ENCODE measurements at regions not wholly inside any gene's neighbourhood (a gene's known extent, or its start where the extent isn't known, plus 50 kb on each side); places are given as distances from the start of the nearest gene placed in this dataset.
"Not testable (repeated sequence)": the region's sequence is repeated elsewhere in the genome, so short reads cannot be mapped to it uniquely, and the experiment has no call there.

- H3K27me3 Mint-ChIP-seq, result peaks cover 4% of the 10 kb centered on the region
- no peaks in the 10 kb centered on the region for H3K4me1 Mint-ChIP-seq (ENCODE audit: unreplicated experiment)
- no peak for DNase-seq (ENCODE audit: extremely low spot score, unreplicated experiment)
- H3K27ac Mint-ChIP-seq, result no peak overlapping the region
- H3K4me3 Mint-ChIP-seq, result no peak overlapping the region
- H3K36me3 Mint-ChIP-seq, result no peaks in the 10 kb centered on the region
- no peaks in the 10 kb centered on the region for H3K9me3 Mint-ChIP-seq
- peak; percentile 61 for TF ChIP-seq CTCF (conservative IDR thresholded peaks at IDR 0.05)
Measured at GRCh38 chr5:163306421-163306820, 131.0 kb upstream of the CCNG1 start.

GRCh38 chr5:163309914-163310313 lies 127.5 kb upstream of the CCNG1 start:
- TF ChIP-seq CTCF (conservative IDR thresholded peaks at IDR 0.05), result no peak
- no peaks in the 10 kb centered on the region for H3K36me3 Mint-ChIP-seq
- no peak overlapping the region for H3K27ac Mint-ChIP-seq
- no peak for DNase-seq (ENCODE audit: extremely low spot score, unreplicated experiment)
- no peaks in the 10 kb centered on the region for H3K4me1 Mint-ChIP-seq (ENCODE audit: unreplicated experiment)
- H3K9me3 Mint-ChIP-seq, result no peaks in the 10 kb centered on the region
- peaks cover 4% of the 10 kb centered on the region for H3K27me3 Mint-ChIP-seq
- H3K4me3 Mint-ChIP-seq, result no peak overlapping the region

- H3K4me3 Mint-ChIP-seq, result no peak overlapping the region
- no peak for DNase-seq (ENCODE audit: extremely low spot score, unreplicated experiment)
- H3K36me3 Mint-ChIP-seq, result peaks cover 3% of the 10 kb centered on the region
- no peaks in the 10 kb centered on the region for H3K4me1 Mint-ChIP-seq (ENCODE audit: unreplicated experiment)
- no peaks in the 10 kb centered on the region for H3K9me3 Mint-ChIP-seq
- peaks cover 4% of the 10 kb centered on the region for H3K27me3 Mint-ChIP-seq
- no peak overlapping the region for H3K27ac Mint-ChIP-seq
- TF ChIP-seq CTCF (conservative IDR thresholded peaks at IDR 0.05), result no peak
Measured at GRCh38 chr5:163310997-163311396, 126.4 kb upstream of the CCNG1 start.

GRCh38 chr5:163312598-163312997 lies 124.8 kb upstream of the CCNG1 start:
- Mint-ChIP-seq H3K27me3 (peaks cover 4% of the 10 kb centered on the region), H3K4me3 (no peak overlapping the region), H3K27ac (no peak overlapping the region), H3K36me3 (peaks cover 3% of the 10 kb centered on the region), H3K9me3 (no peaks in the 10 kb centered on the region), H3K4me1 (ENCODE audit: unreplicated experiment) (no peaks in the 10 kb centered on the region)
- TF ChIP-seq CTCF (conservative IDR thresholded peaks at IDR 0.05), result no peak
- no peak for DNase-seq (ENCODE audit: extremely low spot score, unreplicated experiment)

GRCh38 chr5:163313049-163313448 lies 124.3 kb upstream of the CCNG1 start:
- H3K27me3 Mint-ChIP-seq; H3K36me3 Mint-ChIP-seq; DNase-seq (ENCODE audit: extremely low spot score, unreplicated experiment); H3K27ac Mint-ChIP-seq; H3K4me1 Mint-ChIP-seq (ENCODE audit: unreplicated experiment); H3K4me3 Mint-ChIP-seq; H3K9me3 Mint-ChIP-seq: not testable (repeated sequence)

GRCh38 chr5:163316374-163316773 lies 121.0 kb upstream of the CCNG1 start:
- not testable (repeated sequence) for H3K36me3 Mint-ChIP-seq; H3K9me3 Mint-ChIP-seq; H3K27me3 Mint-ChIP-seq; H3K27ac Mint-ChIP-seq; DNase-seq (ENCODE audit: extremely low spot score, unreplicated experiment); H3K4me1 Mint-ChIP-seq (ENCODE audit: unreplicated experiment); H3K4me3 Mint-ChIP-seq

- H3K36me3 Mint-ChIP-seq, result peaks cover 3% of the 10 kb centered on the region
- no peak overlapping the region for H3K27ac Mint-ChIP-seq
- no peak for DNase-seq (ENCODE audit: extremely low spot score, unreplicated experiment)
- no peaks in the 10 kb centered on the region for H3K4me1 Mint-ChIP-seq (ENCODE audit: unreplicated experiment)
- no peaks in the 10 kb centered on the region for H3K27me3 Mint-ChIP-seq
- H3K9me3 Mint-ChIP-seq, result no peaks in the 10 kb centered on the region
- no peak overlapping the region for H3K4me3 Mint-ChIP-seq
- no peak for TF ChIP-seq CTCF (conservative IDR thresholded peaks at IDR 0.05)
Measured at GRCh38 chr5:163318707-163319106, 118.7 kb upstream of the CCNG1 start.

Measured in type B pancreatic cell (in vitro differentiated cells).